Liver (tissue), 8 donors: ENCODE measurements at regions not wholly inside any gene's neighbourhood (a gene's known extent, or its start where the extent isn't known, plus 50 kb on each side); places are given as distances from the start of the nearest gene placed in this dataset.
"Not testable (repeated sequence)": the region's sequence is repeated elsewhere in the genome, so short reads cannot be mapped to it uniquely, and the experiment has no call there.

Source experiments
- DNase-seq: peaks from one replicate; pipeline ENCODE4 v3.0.0-alpha.2; 2017; ENCODE audit warnings: low spot score
- H3K27ac ChIP-seq, 2 donors: one replicate each; pipeline ENCODE4 v1.7.0; 2013; ENCODE audit warnings: inconsistent platforms in 2 of 2, low read length in 2 of 2, control low read depth in 1 of 2, low read depth in 1 of 2, mild to moderate bottlenecking in 1 of 2
- H3K27me3 ChIP-seq, 4 donors: one replicate each; pipeline versions ENCODE4 v1.6.1 to v1.7.0; 2013; ENCODE audit warnings: low read length in 3 of 4, inconsistent platforms in 1 of 4, mild to moderate bottlenecking in 1 of 4, moderate library complexity in 1 of 4; ENCODE audit not compliant: control insufficient read depth in 4 of 4, insufficient read depth in 4 of 4
- H3K36me3 ChIP-seq, 4 donors: one replicate each; pipeline versions ENCODE4 v1.6.1 to v1.7.0; 2013; ENCODE audit warnings: low read length in 3 of 4, mild to moderate bottlenecking in 3 of 4, low read depth in 1 of 4, moderate library complexity in 1 of 4; ENCODE audit not compliant: control insufficient read depth in 4 of 4, insufficient read depth in 3 of 4
- H3K4me1 ChIP-seq, 4 donors: one replicate each; pipeline versions ENCODE4 v1.6.1 to v1.7.0; 2013; ENCODE audit warnings: low read length in 3 of 4, mild to moderate bottlenecking in 3 of 4, moderate library complexity in 1 of 4; ENCODE audit not compliant: control insufficient read depth in 4 of 4, insufficient read depth in 4 of 4
- H3K4me3 ChIP-seq, 3 donors: one replicate each; pipeline versions ENCODE4 v1.6.1 to v1.7.0; 2013; ENCODE audit warnings: low read length in 3 of 3, control low read depth in 1 of 3, low read depth in 1 of 3, mild to moderate bottlenecking in 1 of 3
- H3K9ac ChIP-seq, 2 donors: one replicate each; pipeline ENCODE4 v1.7.0; 2013; ENCODE audit warnings: low read length in 2 of 2, mild to moderate bottlenecking in 2 of 2, moderate library complexity in 2 of 2, control low read depth in 1 of 2, low read depth in 1 of 2
- H3K9me3 ChIP-seq, 4 donors: one replicate each; pipeline versions ENCODE4 v1.6.1 to v1.7.0; 2013; ENCODE audit warnings: low read length in 3 of 4; ENCODE audit not compliant: control insufficient read depth in 4 of 4
- EGR1 ChIP-seq, 2 donors: IDR thresholded peaks; 2 replicates each; pipeline ENCODE4 v1.6.1; 2016 to 2018; ENCODE audit warnings: antibody characterized with exemption in 2 of 2, low read depth in 2 of 2
- FOXA1 ChIP-seq: IDR thresholded peaks from 2 replicates; pipeline ENCODE4 v1.6.1; 2016; ENCODE audit warnings: antibody characterized with exemption
- FOXA2 ChIP-seq: IDR thresholded peaks from 2 replicates; pipeline ENCODE4 v1.6.1; 2016; ENCODE audit warnings: antibody characterized with exemption
- GABPA ChIP-seq, 2 donors: IDR thresholded peaks in 1 of 2; conservative IDR thresholded peaks in 1 of 2; 2 replicates each; pipeline ENCODE4 v1.6.1; 2016; ENCODE audit warnings: antibody characterized with exemption in 2 of 2, mild to moderate bottlenecking in 1 of 2, moderate library complexity in 1 of 2
- HNF4G ChIP-seq: IDR thresholded peaks from 2 replicates; pipeline ENCODE4 v1.6.1; 2016; ENCODE audit warnings: antibody characterized with exemption
- REST ChIP-seq: IDR thresholded peaks from 2 replicates; pipeline ENCODE4 v1.6.1; 2016; ENCODE audit warnings: antibody characterized with exemption, mild to moderate bottlenecking
- RXRA ChIP-seq, 2 donors: IDR thresholded peaks; 2 replicates each; pipeline ENCODE4 v1.6.1; 2017 to 2018; ENCODE audit warnings: antibody characterized with exemption in 2 of 2, mild to moderate bottlenecking in 1 of 2
- SP1 ChIP-seq: IDR thresholded peaks from 2 replicates; pipeline ENCODE4 v1.6.1; 2018; ENCODE audit warnings: antibody characterized with exemption, mild to moderate bottlenecking
- TAF1 ChIP-seq: conservative IDR thresholded peaks from 2 replicates; pipeline ENCODE4 v1.6.1; 2016; ENCODE audit warnings: antibody characterized with exemption, mild to moderate bottlenecking
- WGBS: extraction: QIAGEN DNeasy Blood & Tissue Kit; methylation state at CpG from one replicate; pipeline ENCODE4 v1.1.7; 2013; 5-methylcytosine and 5-hydroxymethylcytosine counted together
- TF ChIP-seq, protein P1 (sequence below): IDR thresholded peaks from 2 replicates; pipeline ENCODE4 v1.6.1; 2016; ENCODE audit warnings: antibody characterized with exemption
- TF ChIP-seq, protein P2 (sequence below): IDR thresholded peaks from 2 replicates; pipeline ENCODE4 v1.6.1; 2016; ENCODE audit warnings: antibody characterized with exemption
- TF ChIP-seq, protein P3 (sequence below): fragments of 150-350 bp; IDR thresholded peaks from 2 replicates; pipeline ENCODE4 v1.5.1; 2017; ENCODE audit warnings: improper control_type of control experiment, low read depth, low read length; ENCODE audit not compliant: missing input control
- donor health status: healthy.
- donor health status: healthy.
- donor health status: healthy.
- donor health status: healthy.
- donor health status: healthy.

DNA sequence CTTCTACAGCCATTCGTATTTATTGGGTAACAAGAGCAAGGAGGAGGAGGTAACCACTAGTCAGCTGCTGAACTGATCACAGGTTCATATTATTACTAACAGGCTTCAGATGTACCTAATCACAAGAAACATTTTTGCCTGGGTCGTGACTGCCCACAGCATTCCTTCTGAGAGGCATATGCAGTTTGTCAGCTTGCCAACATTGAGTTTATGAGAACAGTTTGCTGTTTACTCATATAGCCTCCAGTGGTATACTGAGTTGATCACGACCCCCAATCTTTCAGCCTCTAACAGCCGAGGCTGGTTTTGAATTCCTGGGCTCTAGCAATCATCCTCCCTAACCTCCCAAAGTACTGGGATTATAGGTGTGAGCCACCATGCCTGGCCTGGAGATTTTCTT lies 693.6 kb downstream of the TLE1 start:
- WGBS: 72% methylated on average over 4 of the region's 4 CpGs
- Histone ChIP-seq H3K9ac (no peak overlapping the region), H3K4me1 (no peaks in the 10 kb centered on the region), H3K4me3 (no peak overlapping the region), H3K27me3 (no peaks in the 10 kb centered on the region), H3K9me3 (peaks cover 0 to 1% (median 0%) of the 10 kb centered on the region in 4 donors), H3K27ac (no peak overlapping the region), H3K36me3 (no peaks in the 10 kb centered on the region)
- TF ChIP-seq, protein P1, sequence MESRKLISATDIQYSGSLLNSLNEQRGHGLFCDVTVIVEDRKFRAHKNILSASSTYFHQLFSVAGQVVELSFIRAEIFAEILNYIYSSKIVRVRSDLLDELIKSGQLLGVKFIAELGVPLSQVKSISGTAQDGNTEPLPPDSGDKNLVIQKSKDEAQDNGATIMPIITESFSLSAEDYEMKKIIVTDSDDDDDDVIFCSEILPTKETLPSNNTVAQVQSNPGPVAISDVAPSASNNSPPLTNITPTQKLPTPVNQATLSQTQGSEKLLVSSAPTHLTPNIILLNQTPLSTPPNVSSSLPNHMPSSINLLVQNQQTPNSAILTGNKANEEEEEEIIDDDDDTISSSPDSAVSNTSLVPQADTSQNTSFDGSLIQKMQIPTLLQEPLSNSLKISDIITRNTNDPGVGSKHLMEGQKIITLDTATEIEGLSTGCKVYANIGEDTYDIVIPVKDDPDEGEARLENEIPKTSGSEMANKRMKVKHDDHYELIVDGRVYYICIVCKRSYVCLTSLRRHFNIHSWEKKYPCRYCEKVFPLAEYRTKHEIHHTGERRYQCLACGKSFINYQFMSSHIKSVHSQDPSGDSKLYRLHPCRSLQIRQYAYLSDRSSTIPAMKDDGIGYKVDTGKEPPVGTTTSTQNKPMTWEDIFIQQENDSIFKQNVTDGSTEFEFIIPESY: no peak
- TF ChIP-seq FOXA2 (no peak), TAF1 (no peak), SP1 (no peak), RXRA (IDR thresholded peaks at IDR 0.05) (no peak), GABPA (IDR thresholded peaks at IDR 0.05 in 1 of 2, conservative IDR thresholded peaks at IDR 0.05 in 1 of 2) (no peak), EGR1 (IDR thresholded peaks at IDR 0.05; ENCODE audit: low read depth in 2 of 2) (no peak)
- TF ChIP-seq, protein P2, sequence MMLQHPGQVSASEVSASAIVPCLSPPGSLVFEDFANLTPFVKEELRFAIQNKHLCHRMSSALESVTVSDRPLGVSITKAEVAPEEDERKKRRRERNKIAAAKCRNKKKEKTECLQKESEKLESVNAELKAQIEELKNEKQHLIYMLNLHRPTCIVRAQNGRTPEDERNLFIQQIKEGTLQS: no peak
- DNase-seq: no peak

GRCh38 chr9:80994892-80995291 lies 694.5 kb downstream of the TLE1 start:
- Histone ChIP-seq H3K27me3 (no peaks in the 10 kb centered on the region), H3K9ac (no peak overlapping the region), H3K4me3 (no peak overlapping the region), H3K36me3 (no peaks in the 10 kb centered on the region), H3K4me1 (no peaks in the 10 kb centered on the region), H3K9me3 (no peaks in the 10 kb centered on the region), H3K27ac (no peak overlapping the region)
- DNase-seq: no peak
- TF ChIP-seq REST: no peak
- TF ChIP-seq, protein P3, sequence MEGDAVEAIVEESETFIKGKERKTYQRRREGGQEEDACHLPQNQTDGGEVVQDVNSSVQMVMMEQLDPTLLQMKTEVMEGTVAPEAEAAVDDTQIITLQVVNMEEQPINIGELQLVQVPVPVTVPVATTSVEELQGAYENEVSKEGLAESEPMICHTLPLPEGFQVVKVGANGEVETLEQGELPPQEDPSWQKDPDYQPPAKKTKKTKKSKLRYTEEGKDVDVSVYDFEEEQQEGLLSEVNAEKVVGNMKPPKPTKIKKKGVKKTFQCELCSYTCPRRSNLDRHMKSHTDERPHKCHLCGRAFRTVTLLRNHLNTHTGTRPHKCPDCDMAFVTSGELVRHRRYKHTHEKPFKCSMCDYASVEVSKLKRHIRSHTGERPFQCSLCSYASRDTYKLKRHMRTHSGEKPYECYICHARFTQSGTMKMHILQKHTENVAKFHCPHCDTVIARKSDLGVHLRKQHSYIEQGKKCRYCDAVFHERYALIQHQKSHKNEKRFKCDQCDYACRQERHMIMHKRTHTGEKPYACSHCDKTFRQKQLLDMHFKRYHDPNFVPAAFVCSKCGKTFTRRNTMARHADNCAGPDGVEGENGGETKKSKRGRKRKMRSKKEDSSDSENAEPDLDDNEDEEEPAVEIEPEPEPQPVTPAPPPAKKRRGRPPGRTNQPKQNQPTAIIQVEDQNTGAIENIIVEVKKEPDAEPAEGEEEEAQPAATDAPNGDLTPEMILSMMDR: no peak
- TF ChIP-seq HNF4G: no peak
- no peak for TF ChIP-seq FOXA1
- 85% methylated on average over 4 of the region's 4 CpGs for WGBS

DNA sequence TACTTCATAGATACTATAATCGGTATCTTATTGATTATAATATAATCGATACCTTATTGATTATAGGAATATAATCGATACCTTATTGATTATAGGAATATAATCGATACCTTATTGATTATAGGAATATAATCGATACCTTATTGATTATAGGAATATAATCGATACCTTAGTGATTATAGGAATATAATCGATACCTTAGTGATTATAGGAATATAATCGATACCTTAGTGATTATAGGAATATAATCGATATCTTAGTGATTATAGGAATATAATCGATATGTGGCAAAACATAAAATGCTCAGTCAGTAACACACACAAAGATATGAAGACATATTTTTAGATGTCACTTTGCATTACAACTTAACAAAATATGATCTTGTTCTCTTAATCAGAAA lies 703.8 kb downstream of the TLE1 start:
- H3K27ac ChIP-seq, DNase-seq, H3K36me3 ChIP-seq, H3K9ac ChIP-seq, H3K9me3 ChIP-seq, H3K4me1 ChIP-seq, H3K4me3 ChIP-seq, H3K27me3 ChIP-seq: not testable (repeated sequence)
- 90% methylated on average over 10 of the region's 10 CpGs for WGBS
